ENCODE measurements at regions not wholly inside any gene's neighbourhood (a gene's known extent, or its start where the extent isn't known, plus 50 kb on each side); places are given as distances from the start of the nearest gene placed in this dataset.

GRCh38 chr6:160804639-160805038 lies 102.6 kb downstream of the PLG start:
- Histone ChIP-seq H3K4me1 (ENCODE audit: insufficient read depth, low read length) (no peaks in the 10 kb centered on the region), H3K36me3 (ENCODE audit: insufficient read depth, low read length) (no peaks in the 10 kb centered on the region), H3K4me3 (ENCODE audit: low read length) (no peak overlapping the region), H3K27ac (ENCODE audit: low read depth in 1 of 2, low read length in 2 of 2) (no peak overlapping the region), H3K9me3 (ENCODE audit: control insufficient read depth in 1 of 2, insufficient read depth in 1 of 2, low read length in 2 of 2) (no peaks in the 10 kb centered on the region), H3K27me3 (ENCODE audit: control insufficient read depth in 1 of 2, insufficient read depth in 2 of 2, low read length in 2 of 2) (no peaks in the 10 kb centered on the region)
- Mint-ChIP-seq H3K9me3 (peaks cover 3% of the 10 kb centered on the region), H3K36me3 (ENCODE audit: low read depth) (no peaks in the 10 kb centered on the region), H3K4me1 (ENCODE audit: low read depth) (no peaks in the 10 kb centered on the region), H3K27ac (no peak overlapping the region), H3K27me3 (peaks cover 6% of the 10 kb centered on the region), H3K4me3 (no peak overlapping the region)
- ATAC-seq (ENCODE audit: poor library complexity) (no peak), DNase-seq (no peak)
- ChIA-PET CTCF (no interaction called here), POLR2A (no interaction called here)
- intact Hi-C loops (cut with DNase I, micrococcal nuclease): no loop called here
- no peak for TF ChIP-seq CTCF (IDR thresholded peaks at IDR 0.05)

- CTCF ChIA-PET: no interaction called here
- H3K9me3 ChIP-seq (ENCODE audit: control insufficient read depth in 1 of 2, insufficient read depth in 1 of 2, low read length in 2 of 2): no peaks in the 10 kb centered on the region
- H3K36me3 ChIP-seq (ENCODE audit: insufficient read depth, low read length): no peaks in the 10 kb centered on the region
- Mint-ChIP-seq H3K27me3 (peaks cover 6% of the 10 kb centered on the region), H3K27ac (no peak overlapping the region), H3K9me3 (no peaks in the 10 kb centered on the region), H3K4me3 (no peak overlapping the region), H3K4me1 (ENCODE audit: low read depth) (no peaks in the 10 kb centered on the region), H3K36me3 (ENCODE audit: low read depth) (no peaks in the 10 kb centered on the region)
- POLR2A ChIA-PET: no interaction called here
- H3K27me3 ChIP-seq (ENCODE audit: control insufficient read depth in 1 of 2, insufficient read depth in 2 of 2, low read length in 2 of 2): no peaks in the 10 kb centered on the region
- no peak overlapping the region for H3K27ac ChIP-seq (ENCODE audit: low read depth in 1 of 2, low read length in 2 of 2)
- H3K4me3 ChIP-seq (ENCODE audit: low read length): no peak overlapping the region
- H3K4me1 ChIP-seq (ENCODE audit: insufficient read depth, low read length): no peaks in the 10 kb centered on the region
- DNase-seq (no peak), ATAC-seq (ENCODE audit: poor library complexity) (no peak)
- intact Hi-C loops (cut with DNase I, micrococcal nuclease): no loop called here
- TF ChIP-seq CTCF (IDR thresholded peaks at IDR 0.05): no peak
These were observed 106.2 kb downstream of the PLG start for GRCh38 chr6:160808263-160808662.

- H3K36me3 Mint-ChIP-seq (ENCODE audit: low read depth): no peaks in the 10 kb centered on the region
- CTCF ChIA-PET: no interaction called here
- DNase-seq (no peak), ATAC-seq (ENCODE audit: poor library complexity) (no peak)
- H3K4me3 Mint-ChIP-seq: no peak overlapping the region
- no peaks in the 10 kb centered on the region for H3K9me3 ChIP-seq (ENCODE audit: control insufficient read depth in 1 of 2, insufficient read depth in 1 of 2, low read length in 2 of 2)
- no peaks in the 10 kb centered on the region for H3K4me1 ChIP-seq (ENCODE audit: insufficient read depth, low read length)
- H3K4me1 Mint-ChIP-seq (ENCODE audit: low read depth): no peaks in the 10 kb centered on the region
- H3K27me3 Mint-ChIP-seq: peaks cover 6% of the 10 kb centered on the region
- intact Hi-C loops (cut with DNase I, micrococcal nuclease): no loop called here
- H3K36me3 ChIP-seq (ENCODE audit: insufficient read depth, low read length): no peaks in the 10 kb centered on the region
- H3K27me3 ChIP-seq (ENCODE audit: control insufficient read depth in 1 of 2, insufficient read depth in 2 of 2, low read length in 2 of 2): no peaks in the 10 kb centered on the region
- H3K27ac ChIP-seq (ENCODE audit: low read depth in 1 of 2, low read length in 2 of 2): no peak overlapping the region
- POLR2A ChIA-PET: no interaction called here
- H3K27ac Mint-ChIP-seq: no peak overlapping the region
- no peak overlapping the region for H3K4me3 ChIP-seq (ENCODE audit: low read length)
- TF ChIP-seq CTCF (IDR thresholded peaks at IDR 0.05): no peak
- no peaks in the 10 kb centered on the region for H3K9me3 Mint-ChIP-seq
These were observed 108.2 kb downstream of the PLG start for GRCh38 chr6:160810238-160810637.

Measured in CD4-positive, alpha-beta T cell (primary cell).